Hepatocyte (in vitro differentiated cells): ENCODE measurements at regions not wholly inside any gene's neighbourhood (a gene's known extent, or its start where the extent isn't known, plus 50 kb on each side); places are given as distances from the start of the nearest gene placed in this dataset.

Source experiments
- EZH2 ChIP-seq: fragments of 200-600 bp; sonication (generic); IDR thresholded peaks from 2 replicates; pipeline ENCODE4 v1.6.1; 2016; ENCODE audit warnings: antibody characterized with exemption, mild to moderate bottlenecking, borderline replicate concordance
- TF ChIP-seq, protein P1 (sequence below): fragments of 200-600 bp; sonication (generic); IDR thresholded peaks from 2 replicates; pipeline ENCODE4 v1.5.1; 2016; ENCODE audit warnings: antibody characterized with exemption, mild to moderate bottlenecking; ENCODE audit not compliant: poor library complexity

DNA sequence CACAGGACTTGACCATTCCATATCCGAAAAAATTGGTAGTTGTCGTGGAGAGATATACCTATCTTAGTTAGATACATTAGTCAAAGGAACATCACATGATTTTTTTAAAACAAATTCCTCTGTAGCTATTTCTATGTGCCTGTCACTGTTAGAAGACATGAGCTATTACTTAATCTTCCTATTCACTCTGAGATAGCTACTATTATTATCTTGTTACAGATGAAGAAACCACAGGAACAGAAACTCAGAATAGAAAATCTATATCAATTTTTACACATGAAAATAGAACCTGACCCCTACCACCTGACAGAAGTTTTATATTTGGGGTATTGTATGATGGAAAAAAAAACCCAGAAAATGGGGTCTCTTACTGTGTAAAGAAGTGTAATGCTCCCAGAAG, 68.9 kb upstream of the TDRD3 start:
- TF ChIP-seq, protein P1, sequence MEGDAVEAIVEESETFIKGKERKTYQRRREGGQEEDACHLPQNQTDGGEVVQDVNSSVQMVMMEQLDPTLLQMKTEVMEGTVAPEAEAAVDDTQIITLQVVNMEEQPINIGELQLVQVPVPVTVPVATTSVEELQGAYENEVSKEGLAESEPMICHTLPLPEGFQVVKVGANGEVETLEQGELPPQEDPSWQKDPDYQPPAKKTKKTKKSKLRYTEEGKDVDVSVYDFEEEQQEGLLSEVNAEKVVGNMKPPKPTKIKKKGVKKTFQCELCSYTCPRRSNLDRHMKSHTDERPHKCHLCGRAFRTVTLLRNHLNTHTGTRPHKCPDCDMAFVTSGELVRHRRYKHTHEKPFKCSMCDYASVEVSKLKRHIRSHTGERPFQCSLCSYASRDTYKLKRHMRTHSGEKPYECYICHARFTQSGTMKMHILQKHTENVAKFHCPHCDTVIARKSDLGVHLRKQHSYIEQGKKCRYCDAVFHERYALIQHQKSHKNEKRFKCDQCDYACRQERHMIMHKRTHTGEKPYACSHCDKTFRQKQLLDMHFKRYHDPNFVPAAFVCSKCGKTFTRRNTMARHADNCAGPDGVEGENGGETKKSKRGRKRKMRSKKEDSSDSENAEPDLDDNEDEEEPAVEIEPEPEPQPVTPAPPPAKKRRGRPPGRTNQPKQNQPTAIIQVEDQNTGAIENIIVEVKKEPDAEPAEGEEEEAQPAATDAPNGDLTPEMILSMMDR = no peak
- no peak for TF ChIP-seq EZH2
